ENCODE measurements at regions not wholly inside any gene's neighbourhood (a gene's known extent, or its start where the extent isn't known, plus 50 kb on each side); places are given as distances from the start of the nearest gene placed in this dataset.

GRCh38 chr12:24705741-24706358 is 243.1 kb downstream of the BCAT1 start:
- TF ChIP-seq, protein P1, sequence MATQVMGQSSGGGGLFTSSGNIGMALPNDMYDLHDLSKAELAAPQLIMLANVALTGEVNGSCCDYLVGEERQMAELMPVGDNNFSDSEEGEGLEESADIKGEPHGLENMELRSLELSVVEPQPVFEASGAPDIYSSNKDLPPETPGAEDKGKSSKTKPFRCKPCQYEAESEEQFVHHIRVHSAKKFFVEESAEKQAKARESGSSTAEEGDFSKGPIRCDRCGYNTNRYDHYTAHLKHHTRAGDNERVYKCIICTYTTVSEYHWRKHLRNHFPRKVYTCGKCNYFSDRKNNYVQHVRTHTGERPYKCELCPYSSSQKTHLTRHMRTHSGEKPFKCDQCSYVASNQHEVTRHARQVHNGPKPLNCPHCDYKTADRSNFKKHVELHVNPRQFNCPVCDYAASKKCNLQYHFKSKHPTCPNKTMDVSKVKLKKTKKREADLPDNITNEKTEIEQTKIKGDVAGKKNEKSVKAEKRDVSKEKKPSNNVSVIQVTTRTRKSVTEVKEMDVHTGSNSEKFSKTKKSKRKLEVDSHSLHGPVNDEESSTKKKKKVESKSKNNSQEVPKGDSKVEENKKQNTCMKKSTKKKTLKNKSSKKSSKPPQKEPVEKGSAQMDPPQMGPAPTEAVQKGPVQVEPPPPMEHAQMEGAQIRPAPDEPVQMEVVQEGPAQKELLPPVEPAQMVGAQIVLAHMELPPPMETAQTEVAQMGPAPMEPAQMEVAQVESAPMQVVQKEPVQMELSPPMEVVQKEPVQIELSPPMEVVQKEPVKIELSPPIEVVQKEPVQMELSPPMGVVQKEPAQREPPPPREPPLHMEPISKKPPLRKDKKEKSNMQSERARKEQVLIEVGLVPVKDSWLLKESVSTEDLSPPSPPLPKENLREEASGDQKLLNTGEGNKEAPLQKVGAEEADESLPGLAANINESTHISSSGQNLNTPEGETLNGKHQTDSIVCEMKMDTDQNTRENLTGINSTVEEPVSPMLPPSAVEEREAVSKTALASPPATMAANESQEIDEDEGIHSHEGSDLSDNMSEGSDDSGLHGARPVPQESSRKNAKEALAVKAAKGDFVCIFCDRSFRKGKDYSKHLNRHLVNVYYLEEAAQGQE (IDR thresholded peaks at IDR 0.05; ENCODE audit: low read depth) = no peak
- TF ChIP-seq POLR2A (IDR thresholded peaks at IDR 0.05; ENCODE audit: borderline replicate concordance, extremely low read depth, insufficient read depth, insufficient read length) (no peak), JUND (IDR thresholded peaks at IDR 0.05) (no peak), CTCF (IDR thresholded peaks at IDR 0.05 in 2 of 3, conservative IDR thresholded peaks at IDR 0.05 in 1 of 3; ENCODE audit: borderline replicate concordance in 1 of 3, insufficient read depth in 1 of 3, low read depth in 2 of 3, low read length in 2 of 3) (no peak), ZNF274 (IDR thresholded peaks at IDR 0.05; ENCODE audit: low read depth, low read length) (no peak), CEBPB (IDR thresholded peaks at IDR 0.05; ENCODE audit: low read depth) (no peak), EZH2 (IDR thresholded peaks at IDR 0.05) (no peak)

Data from HCT116 (cell line).